H1 (cell line): ENCODE measurements at regions not wholly inside any gene's neighbourhood (a gene's known extent, or its start where the extent isn't known, plus 50 kb on each side); places are given as distances from the start of the nearest gene placed in this dataset.

Experiments
- CTCF ChIA-PET: fragments of 300-600 bp; sonication (Branson Sonifier 250); formaldehyde crosslinking; loops from one replicate; lab custom pipeline; 2021; ENCODE audit not compliant: partially characterized antibody; lab: Charles Lee
- POLR2A ChIA-PET: fragments of 300-600 bp; sonication (Branson Sonifier 250); formaldehyde crosslinking; loops from one replicate; lab custom pipeline; 2021; ENCODE audit warnings: inconsistent platforms; ENCODE audit not compliant: partially characterized antibody; lab: Charles Lee
- DNase-seq, 2 experiments: peaks; one replicate each; pipeline versions ENCODE4 v3.0.0 to v3.0.0-alpha.2; 2010 to 2022; ENCODE audit warnings: low spot score in 2 of 2, low read depth in 1 of 2, mixed read lengths in 1 of 2
- FAIRE-seq: peaks from 2 replicates; lab custom pipeline; 2011; peaks lifted over from hg19 to GRCh38; lab: Jason Lieb, UNC
- H2AFZ ChIP-seq: 2 replicates; pipeline ENCODE4 v1.8.1; 2012; ENCODE audit warnings: low read length, inconsistent platforms
- H2AK5ac ChIP-seq: 2 replicates; pipeline ENCODE4 v1.6.1; 2013; ENCODE audit warnings: low read depth, low read length
- H2BK120ac ChIP-seq: replicated peaks from 2 replicates; pipeline ENCODE3; 2013; ENCODE audit warnings: low read depth, low read length, inconsistent platforms
- H2BK12ac ChIP-seq: 2 replicates; pipeline ENCODE4 v1.6.1; 2013; ENCODE audit warnings: low read depth, low read length
- H2BK15ac ChIP-seq: 2 replicates; pipeline ENCODE4 v1.6.1; 2013; ENCODE audit warnings: low read length
- H2BK20ac ChIP-seq: 2 replicates; pipeline ENCODE4 v1.6.1; 2013; ENCODE audit warnings: low read length
- H2BK5ac ChIP-seq: 2 replicates; pipeline ENCODE4 v1.6.1; 2013; ENCODE audit warnings: low read depth, low read length
- H3K14ac ChIP-seq: 2 replicates; pipeline ENCODE4 v1.6.1; 2013; ENCODE audit warnings: inconsistent platforms; ENCODE audit not compliant: insufficient read length
- H3K18ac ChIP-seq: 2 replicates; pipeline ENCODE4 v1.6.1; 2013; ENCODE audit warnings: low read length; ENCODE audit errors: extremely low read depth
- H3K23ac ChIP-seq: 2 replicates; pipeline ENCODE4 v1.6.1; 2013; ENCODE audit warnings: inconsistent platforms; ENCODE audit not compliant: insufficient read length
- H3K23me2 ChIP-seq: 2 replicates; pipeline ENCODE4 v1.6.1; 2013; ENCODE audit warnings: low read depth, low read length
- H3K27ac ChIP-seq: 2 replicates; pipeline ENCODE4 v1.6.1; 2011; ENCODE audit warnings: low read depth, low read length, inconsistent platforms
- H3K27me3 ChIP-seq, 4 experiments: replicated peaks in 1 of 4; 1 replicate in 1 of 4; 2 replicates in 3 of 4; pipeline versions ENCODE4 v1.6.1 to v1.8.1; 2011 to 2013; ENCODE audit warnings: low read length in 3 of 4, mild to moderate bottlenecking in 3 of 4, inconsistent platforms in 2 of 4, mixed read lengths in 2 of 4, moderate library complexity in 1 of 4; ENCODE audit not compliant: control insufficient read depth in 3 of 4, insufficient read depth in 3 of 4; ENCODE audit errors: extremely low read depth in 1 of 4
- H3K36me3 ChIP-seq, 4 experiments: 2 replicates each; pipeline versions ENCODE4 v1.6.1 to v1.8.1; 2011 to 2013; ENCODE audit warnings: mild to moderate bottlenecking in 4 of 4, low read length in 3 of 4, moderate library complexity in 2 of 4, control low read depth in 1 of 4, inconsistent platforms in 1 of 4; ENCODE audit not compliant: insufficient read depth in 4 of 4, control insufficient read depth in 2 of 4
- H3K4ac ChIP-seq: replicated peaks from 2 replicates; pipeline ENCODE3; 2013; ENCODE audit warnings: low read length, low read depth, mixed read lengths, inconsistent platforms; ENCODE audit not compliant: insufficient read length
- H3K4me1 ChIP-seq, 4 experiments: replicated peaks in 1 of 4; 1 replicate in 1 of 4; 2 replicates in 3 of 4; pipeline versions ENCODE4 v1.6.1 to v1.8.1; 2011 to 2013; ENCODE audit warnings: low read length in 3 of 4, inconsistent platforms in 2 of 4, mixed read lengths in 1 of 4; ENCODE audit not compliant: insufficient read depth in 4 of 4, control insufficient read depth in 3 of 4
- H3K4me2 ChIP-seq, 2 experiments: 2 replicates each; pipeline versions ENCODE4 v1.6.1 to v1.8.1; 2011 to 2013; ENCODE audit warnings: low read depth in 2 of 2, low read length in 2 of 2, control low read depth in 1 of 2, inconsistent platforms in 1 of 2, mild to moderate bottlenecking in 1 of 2; ENCODE audit not compliant: insufficient read depth in 1 of 2
- H3K4me3 ChIP-seq, 4 experiments: fragments of 200-600, 300-600 bp in 1 of 4; sonication (generic), shearing (Covaris generic), sonication (Bioruptor Twin) in 1 of 4; 2 replicates each; pipeline versions ENCODE4 v1.5.1 to v1.8.1; 2011 to 2016; ENCODE audit warnings: low read length in 4 of 4, low read depth in 3 of 4, control low read depth in 2 of 4, inconsistent platforms in 2 of 4, mild to moderate bottlenecking in 2 of 4, mixed read lengths in 1 of 4, moderate library complexity in 1 of 4; ENCODE audit not compliant: insufficient read depth in 2 of 4; ENCODE audit errors: extremely low read depth in 1 of 4
- H3K56ac ChIP-seq: replicated peaks from 2 replicates; pipeline ENCODE3; 2013; ENCODE audit warnings: low read depth, mild to moderate bottlenecking, mixed read lengths, low read length, inconsistent platforms; ENCODE audit not compliant: insufficient read length
- H3K79me1 ChIP-seq: 2 replicates; pipeline ENCODE4 v1.6.1; 2013; ENCODE audit warnings: low read depth, low read length, control low read depth
- H3K79me2 ChIP-seq, 2 experiments: 2 replicates each; pipeline versions ENCODE4 v1.6.1 to v1.8.1; 2012 to 2013; ENCODE audit warnings: low read length in 2 of 2, mild to moderate bottlenecking in 2 of 2, inconsistent platforms in 1 of 2; ENCODE audit not compliant: insufficient read depth in 2 of 2, control insufficient read depth in 1 of 2
- H3K9ac ChIP-seq, 4 experiments: replicated peaks in 1 of 4; 1 replicate in 1 of 4; 2 replicates in 3 of 4; pipeline versions ENCODE4 v1.6.1 to v1.8.1; 2011 to 2013; ENCODE audit warnings: low read depth in 3 of 4, low read length in 3 of 4, control low read depth in 2 of 4, mild to moderate bottlenecking in 2 of 4, moderate library complexity in 2 of 4, inconsistent platforms in 1 of 4; ENCODE audit errors: extremely low read depth in 1 of 4
- H3K9me3 ChIP-seq, 2 experiments: 2 replicates each; pipeline versions ENCODE4 v1.6.1 to v1.8.1; 2012 to 2013; ENCODE audit warnings: mild to moderate bottlenecking in 2 of 2, moderate library complexity in 2 of 2, control low read depth in 1 of 2, inconsistent platforms in 1 of 2, low read depth in 1 of 2, low read length in 1 of 2, mixed read lengths in 1 of 2; ENCODE audit not compliant: insufficient read depth in 2 of 2
- H4K20me1 ChIP-seq, 2 experiments: replicated peaks in 1 of 2; 2 replicates each; pipeline versions ENCODE3 to v1.8.1; 2011 to 2013; ENCODE audit warnings: inconsistent platforms in 2 of 2, low read length in 2 of 2, mild to moderate bottlenecking in 1 of 2; ENCODE audit not compliant: insufficient read depth in 2 of 2, control insufficient read depth in 1 of 2
- H4K5ac ChIP-seq: 2 replicates; pipeline ENCODE4 v1.6.1; 2013; ENCODE audit warnings: low read length, low read depth, mixed read lengths, inconsistent platforms; ENCODE audit not compliant: insufficient read length
- H4K8ac ChIP-seq: 2 replicates; pipeline ENCODE4 v1.8.0; 2013; ENCODE audit warnings: mild to moderate bottlenecking, moderate library complexity, low read length, inconsistent platforms; ENCODE audit not compliant: insufficient read depth; ENCODE audit errors: extremely low read depth
- H4K91ac ChIP-seq: replicated peaks from 2 replicates; pipeline ENCODE3; 2013; ENCODE audit warnings: low read length, mixed read lengths, inconsistent platforms; ENCODE audit not compliant: insufficient read length
- ASH2L ChIP-seq: fragments of 200-600, 300-600 bp; sonication (generic); IDR thresholded peaks from one replicate; pipeline ENCODE4 v1.7.1; 2017; ENCODE audit warnings: low read length
- ATF3 ChIP-seq: IDR thresholded peaks from 2 replicates; pipeline ENCODE4 v1.6.1; 2011; ENCODE audit warnings: low read depth, mild to moderate bottlenecking, low read length; ENCODE audit not compliant: insufficient read depth
- CBX8 ChIP-seq: fragments of 300-800, 300-1000 bp; sonication (generic); IDR thresholded peaks from 2 replicates; pipeline ENCODE4 v1.7.1; 2016; ENCODE audit warnings: low read depth, low read length, borderline replicate concordance
- E2F6 ChIP-seq: IDR thresholded peaks from 2 replicates; pipeline ENCODE4 v1.6.1; 2012; ENCODE audit warnings: inconsistent platforms
- EZH2 ChIP-seq: fragments of 200-600 bp; sonication (generic); IDR thresholded peaks from 2 replicates; pipeline ENCODE4 v1.7.1; 2012; ENCODE audit warnings: low read depth, mild to moderate bottlenecking, moderate library complexity, low read length, inconsistent platforms; ENCODE audit not compliant: severe bottlenecking
- HDAC2 ChIP-seq, 2 experiments: fragments of 300-600 bp in 1 of 2; sonication (generic) in 1 of 2; IDR thresholded peaks; 2 replicates each; pipeline ENCODE4 v1.6.1; 2011 to 2012; ENCODE audit warnings: low read depth in 2 of 2, low read length in 2 of 2, mild to moderate bottlenecking in 2 of 2, moderate library complexity in 2 of 2, borderline replicate concordance in 1 of 2, inconsistent platforms in 1 of 2
- PHF8 ChIP-seq: fragments of 200-600 bp; sonication (generic); conservative IDR thresholded peaks from 2 replicates; pipeline ENCODE4 v1.7.1; 2012; ENCODE audit warnings: low read depth, mild to moderate bottlenecking, inconsistent platforms, low read length, moderate library complexity
- POLR2A ChIP-seq, 2 experiments: IDR thresholded peaks; 1 replicate in 1 of 2; 2 replicates in 1 of 2; pipeline ENCODE4 v1.6.1; 2011; ENCODE audit warnings: low read depth in 2 of 2, low read length in 2 of 2, mild to moderate bottlenecking in 2 of 2; ENCODE audit errors: control extremely low read depth in 1 of 2
- POLR2AphosphoS5 ChIP-seq: IDR thresholded peaks from 2 replicates; pipeline ENCODE4 v1.6.1; 2011; ENCODE audit warnings: low read depth, low read length
- RXRA ChIP-seq: IDR thresholded peaks from 2 replicates; pipeline ENCODE4 v1.6.1; 2011; ENCODE audit warnings: low read depth, mild to moderate bottlenecking, low read length, moderate library complexity; ENCODE audit not compliant: insufficient read depth
- SIRT6 ChIP-seq: IDR thresholded peaks from one replicate; pipeline ENCODE4 v1.7.1; 2012; ENCODE audit warnings: low read length, inconsistent platforms
- SP1 ChIP-seq: IDR thresholded peaks from 2 replicates; pipeline ENCODE4 v1.6.1; 2011; ENCODE audit warnings: low read depth, low read length
- USF2 ChIP-seq: IDR thresholded peaks from 2 replicates; pipeline ENCODE4 v1.6.1; 2011; ENCODE audit warnings: low read length, improper control_type of control experiment
- WGBS, 2 experiments: shearing (Covaris generic) in 1 of 2; methylation state at CpG; one replicate each; pipeline versions ENCODE4 v1.1.6 to v1.1.7; 2013 to 2015; ENCODE audit warnings: low lambda C conversion rate in 2 of 2, mixed read lengths in 2 of 2, inconsistent platforms in 1 of 2, low coverage in 1 of 2, missing lambda C conversion rate in 1 of 2; ENCODE audit not compliant: insufficient replicate concordance in 2 of 2, insufficient coverage in 1 of 2, insufficient read length in 1 of 2; ENCODE audit errors: extremely low coverage in 1 of 2, missing lambda C conversion rate in 1 of 2; 5-methylcytosine and 5-hydroxymethylcytosine counted together

GRCh38 chr6:163948250-163948649 is 533.7 kb downstream of the QKI start:
- DNase-seq (no peak), FAIRE-seq (no peak)
- Histone ChIP-seq H3K23me2 (peaks cover 2% of the 10 kb centered on the region; the same call in 1 of the 2 replicates), H3K23ac (no peak overlapping the region), H2BK20ac (no peak overlapping the region), H3K9ac (no peak overlapping the region), H2AK5ac (no peak overlapping the region), H3K79me2 (no peaks in the 10 kb centered on the region), H3K27ac (no peak overlapping the region), H4K8ac (no peak overlapping the region), H3K79me1 (no peaks in the 10 kb centered on the region), H2BK5ac (no peak overlapping the region), H2BK12ac (no peak overlapping the region), H2BK120ac (no peak overlapping the region), H2BK15ac (no peak overlapping the region), H3K4me3 (no peak overlapping the region), H3K4me2 (no peak overlapping the region), H3K18ac (no peak overlapping the region), H3K9me3 (no peaks in the 10 kb centered on the region), H4K20me1 (no peaks in the 10 kb centered on the region), H4K5ac (no peak overlapping the region), H4K91ac (peak overlapping the region; percentile 17), H3K4me1 (peaks cover 3 to 16% (median 15%) of the 10 kb centered on the region in 4 experiments), H3K27me3 (no peaks in the 10 kb centered on the region; a peak in 1 of 7 replicates), H2AFZ (no peak overlapping the region), H3K36me3 (no peaks in the 10 kb centered on the region), H3K14ac (no peak overlapping the region), H3K4ac (no peak overlapping the region), H3K56ac (no peak overlapping the region)
- ChIA-PET CTCF (interaction anchor here (0.6 to 1.0 kb wide), 3 partner anchors 35 to 1011 kb away, joined by 3 to 4 read pairs (median 3); no protein-coding TSS in a partner anchor), POLR2A (no interaction called here)
- WGBS, 2 experiments, result 93% methylated on average over 5 of the region's 5 CpGs; no CpG with 5 or more reads in 1 of the 2 experiments
- TF ChIP-seq RXRA (no peak), SP1 (no peak), ASH2L (no peak), POLR2A (IDR thresholded peaks at IDR 0.05; ENCODE audit: control extremely low read depth in 1 of 2, low read depth in 2 of 2, low read length in 2 of 2) (no peak), USF2 (no peak), ATF3 (no peak), SIRT6 (no peak), CBX8 (no peak), PHF8 (no peak), EZH2 (no peak), E2F6 (no peak), POLR2AphosphoS5 (no peak), HDAC2 (IDR thresholded peaks at IDR 0.05; ENCODE audit: borderline replicate concordance in 1 of 2, low read depth in 2 of 2, low read length in 2 of 2) (no peak)
